ENCODE measurements at regions not wholly inside any gene's neighbourhood (a gene's known extent, or its start where the extent isn't known, plus 50 kb on each side); places are given as distances from the start of the nearest gene placed in this dataset.

DNA sequence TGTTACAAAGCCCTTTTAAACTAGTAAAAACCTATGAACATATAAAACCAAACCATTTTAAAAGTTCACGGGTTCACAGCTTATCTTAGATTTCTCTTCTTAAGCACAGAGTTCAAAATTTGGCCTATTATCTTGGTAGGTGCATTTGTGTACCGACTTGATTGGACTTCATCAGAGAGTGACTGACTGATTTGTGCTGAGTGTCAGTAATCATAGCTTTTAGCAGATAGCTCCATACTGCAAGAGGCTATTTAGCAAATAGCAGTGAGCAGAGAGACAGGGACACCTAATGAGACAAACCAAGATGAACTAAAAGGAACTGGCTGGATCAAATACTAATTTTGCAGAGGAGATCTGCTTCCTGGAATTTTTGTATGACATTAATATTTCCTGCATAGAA, 274.5 kb downstream of the PRR16 start:
- no peak for DNase-seq (ENCODE audit: low spot score)

GRCh38 chr5:120740989-120741388, 276.9 kb downstream of the PRR16 start:
- DNase-seq (ENCODE audit: low spot score): no peak

DNA sequence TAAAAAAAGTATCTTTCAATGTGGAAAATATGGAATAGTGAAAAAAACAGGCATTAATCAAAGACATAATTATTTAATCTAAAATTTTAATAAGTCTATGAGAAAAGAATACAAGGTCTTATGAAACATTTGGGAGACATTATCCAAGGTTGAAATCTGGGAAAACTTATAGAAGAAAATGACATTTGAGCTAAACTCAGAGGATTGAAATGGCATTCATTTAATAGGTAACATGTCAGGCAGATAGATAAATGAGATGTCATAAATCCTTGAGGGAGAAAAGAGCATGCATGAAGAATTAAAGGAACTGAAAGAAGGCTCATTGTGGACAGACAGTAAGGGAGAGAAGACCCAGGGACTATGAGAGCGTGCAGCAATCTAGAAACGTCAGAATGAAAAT, 284.4 kb downstream of the PRR16 start:
- no peak for DNase-seq (ENCODE audit: low spot score)

GRCh38 chr5:120749737-120750136, 285.6 kb downstream of the PRR16 start:
- no peak for DNase-seq (ENCODE audit: low spot score)

DNA sequence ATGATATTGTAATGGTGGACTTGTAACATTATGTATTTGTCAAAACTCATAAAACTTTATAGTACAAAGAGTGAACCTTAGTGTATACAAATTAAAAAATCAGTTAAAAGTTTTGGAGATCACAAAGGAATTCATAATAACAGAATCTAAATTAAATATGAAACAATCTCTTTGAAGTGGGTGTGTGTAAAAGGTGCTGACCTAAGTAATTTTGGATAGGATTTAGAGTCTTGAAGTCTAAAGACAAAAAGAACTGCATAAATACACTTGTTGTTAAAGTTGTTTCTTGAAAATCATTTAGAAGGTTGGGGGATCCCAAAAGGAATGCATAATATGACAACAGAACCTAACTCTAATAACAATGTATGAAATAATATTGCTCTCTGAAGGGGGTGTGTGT, 295.5 kb downstream of the PRR16 start:
- DNase-seq (ENCODE audit: low spot score): no peak

DNA sequence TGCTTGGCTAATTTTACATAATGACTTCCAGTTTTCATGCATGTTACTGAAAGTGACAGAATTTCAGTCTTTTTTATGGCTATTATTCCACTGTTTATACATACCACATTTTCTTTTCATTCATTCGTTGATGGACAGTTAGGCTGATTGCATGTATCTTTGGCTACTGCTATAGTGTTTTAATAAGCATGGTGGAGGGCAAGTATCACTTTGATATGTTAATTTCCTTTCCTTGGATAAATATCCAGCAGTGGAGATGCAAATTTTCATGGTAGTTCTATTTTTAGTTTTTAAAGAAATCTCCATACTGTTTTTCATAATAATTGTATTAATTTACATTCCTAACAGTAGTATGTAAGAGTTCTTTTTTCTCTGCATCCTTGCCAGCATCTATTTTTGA, 297.9 kb downstream of the PRR16 start:
- no peak for DNase-seq (ENCODE audit: low spot score)

GRCh38 chr5:120765189-120765588, 301.1 kb downstream of the PRR16 start:
- DNase-seq (ENCODE audit: low spot score): no peak

GRCh38 chr5:120767178-120767820, 303.2 kb downstream of the PRR16 start:
- DNase-seq (ENCODE audit: low spot score): no peak

DNA sequence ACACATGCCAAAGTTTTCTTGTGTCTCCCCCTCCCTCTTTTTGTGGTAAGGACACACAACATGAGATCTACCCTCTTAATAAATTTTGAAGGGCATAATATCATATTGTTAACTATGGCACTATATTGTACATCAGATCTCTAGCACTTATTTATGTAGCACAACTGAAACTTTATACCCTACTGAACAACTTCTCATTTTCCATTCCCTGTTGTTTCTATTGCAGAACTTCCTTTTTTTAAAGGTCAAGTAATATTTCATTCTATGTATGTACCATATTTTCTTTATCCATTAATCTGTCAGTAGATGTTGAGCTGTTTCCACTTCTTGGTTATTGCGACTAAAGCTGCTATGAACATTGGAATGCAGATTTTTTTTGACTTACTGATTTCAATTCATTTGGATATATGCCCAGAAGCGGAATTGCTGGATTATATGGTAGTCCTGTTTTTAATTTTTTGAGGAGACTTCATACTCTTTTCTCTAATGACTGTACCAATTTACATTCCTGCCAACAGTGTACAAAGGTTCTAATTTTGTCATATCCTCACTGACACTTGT, 305.3 kb downstream of the PRR16 start:
- DNase-seq (ENCODE audit: low spot score): no peak

GRCh38 chr5:120771202-120771601, 307.1 kb downstream of the PRR16 start:
- no peak for DNase-seq (ENCODE audit: low spot score)

DNA sequence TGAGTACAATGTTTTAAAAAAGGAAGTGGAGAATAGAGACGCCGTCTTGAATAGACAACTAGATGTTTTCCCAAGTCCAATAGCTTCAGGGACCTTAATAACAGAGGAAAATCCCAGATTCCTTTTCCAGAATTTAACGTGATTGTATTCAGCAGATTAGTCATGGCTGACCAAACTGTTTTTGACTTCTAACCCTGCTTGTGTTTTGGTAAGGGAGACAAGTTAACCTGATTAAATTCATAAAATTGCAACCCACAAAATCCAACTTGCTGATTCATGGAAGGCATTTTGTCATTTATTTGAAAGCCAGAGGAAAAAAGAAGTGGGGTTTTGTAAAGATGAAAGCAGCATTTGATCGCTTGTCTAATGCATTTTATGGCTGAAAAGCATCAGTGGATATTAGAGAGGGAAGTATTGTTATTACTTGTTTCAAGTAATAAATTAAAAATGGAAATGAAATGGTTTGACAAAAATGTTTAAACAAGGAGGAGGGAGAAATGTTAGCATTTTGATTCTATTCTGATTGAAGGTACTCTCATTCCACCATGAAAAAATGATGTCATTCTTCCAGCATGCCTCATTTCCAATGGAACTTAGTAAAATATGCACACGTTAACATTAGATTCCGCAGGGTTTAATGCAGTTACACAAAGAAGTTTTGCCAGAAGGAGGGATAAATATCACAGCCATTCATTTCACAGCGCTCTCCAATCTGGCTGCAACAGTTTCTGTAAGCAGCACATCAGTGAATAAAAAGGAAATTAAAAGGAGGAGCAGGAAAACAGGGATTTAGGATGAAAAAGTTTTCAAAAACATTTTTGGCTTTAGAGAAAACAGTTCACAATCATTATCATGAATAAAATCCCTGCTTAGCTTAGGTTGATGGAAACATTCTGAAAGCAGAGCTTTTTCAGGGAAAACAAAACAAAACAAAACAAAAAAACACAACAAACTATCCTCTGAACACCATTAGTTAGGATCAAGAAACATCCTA, 314.7 kb downstream of the PRR16 start:
- no peak for DNase-seq (ENCODE audit: low spot score)

GRCh38 chr5:120779674-120780073, 315.6 kb downstream of the PRR16 start:
- DNase-seq (ENCODE audit: low spot score): no peak

- no peak for DNase-seq (ENCODE audit: low spot score)
These were observed 324.4 kb downstream of the PRR16 start for GRCh38 chr5:120788481-120788880.

DNA sequence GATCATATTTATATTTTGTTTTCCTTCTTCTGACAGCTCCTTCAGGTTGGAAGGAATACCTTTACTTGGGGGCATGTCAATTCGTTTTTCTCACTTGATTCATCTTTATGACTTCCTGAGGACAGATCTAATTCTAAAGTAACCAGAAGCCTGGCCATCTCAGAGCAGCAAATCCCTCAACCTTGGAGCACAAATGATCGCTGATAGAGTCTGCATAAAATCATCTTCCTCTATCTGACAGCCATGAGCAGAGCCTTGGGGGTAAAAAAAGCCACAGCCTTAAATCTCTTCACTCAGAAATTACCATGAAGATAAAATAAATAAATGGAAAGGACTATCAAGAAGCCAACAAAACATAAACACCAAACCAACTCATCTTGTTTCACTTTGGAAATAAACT, 325.8 kb downstream of the PRR16 start:
- DNase-seq (ENCODE audit: low spot score): no peak

- no peak for DNase-seq (ENCODE audit: low spot score)
These were observed 326.2 kb downstream of the PRR16 start for GRCh38 chr5:120790339-120790738.

DNA sequence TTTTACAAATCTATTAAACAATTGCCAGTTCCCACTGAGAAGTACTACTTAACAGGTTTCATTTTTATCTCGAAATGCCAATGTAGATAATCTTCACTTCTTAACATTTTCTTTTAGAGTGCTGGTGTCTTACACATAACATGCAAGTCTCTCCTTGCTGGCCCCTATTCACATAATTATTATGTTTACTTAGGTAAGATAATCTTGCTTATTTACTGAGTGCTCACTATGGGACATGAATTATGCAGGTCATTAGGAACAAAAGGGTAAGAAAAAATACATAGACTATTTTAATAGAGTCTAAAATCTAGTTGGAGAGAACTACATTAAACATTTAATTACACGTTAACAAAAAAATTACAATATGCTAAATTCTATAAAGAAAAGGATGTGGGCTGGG, 328.4 kb downstream of the PRR16 start:
- DNase-seq (ENCODE audit: low spot score): no peak

GRCh38 chr5:120794121-120794520, 330.0 kb downstream of the PRR16 start:
- no peak for DNase-seq (ENCODE audit: low spot score)

- no peak for DNase-seq (ENCODE audit: low spot score)
These were observed 339.2 kb downstream of the PRR16 start for GRCh38 chr5:120803282-120803681.

DNA sequence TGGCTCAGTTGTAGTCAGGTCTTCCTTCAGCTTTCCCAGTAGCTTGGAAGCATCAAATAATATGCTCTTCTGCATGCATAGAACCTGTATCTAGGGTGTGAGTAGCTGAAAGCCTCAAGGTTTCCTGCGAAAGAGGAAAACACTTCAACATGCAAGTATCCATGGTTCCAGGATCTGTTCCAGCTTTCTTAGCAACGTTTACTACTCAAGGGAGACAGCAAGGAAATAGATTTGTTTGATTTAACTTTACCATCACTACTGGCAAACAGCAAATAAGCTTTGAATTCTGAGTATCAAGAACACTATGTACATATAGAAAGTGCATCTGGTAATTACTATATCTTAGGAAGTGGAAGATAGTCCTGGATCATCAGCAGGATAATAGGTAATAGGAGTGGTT, 341.0 kb downstream of the PRR16 start:
- no peak for DNase-seq (ENCODE audit: low spot score)

- DNase-seq (ENCODE audit: low spot score): no peak
These were observed 342.1 kb downstream of the PRR16 start for GRCh38 chr5:120806202-120806601.

DNA sequence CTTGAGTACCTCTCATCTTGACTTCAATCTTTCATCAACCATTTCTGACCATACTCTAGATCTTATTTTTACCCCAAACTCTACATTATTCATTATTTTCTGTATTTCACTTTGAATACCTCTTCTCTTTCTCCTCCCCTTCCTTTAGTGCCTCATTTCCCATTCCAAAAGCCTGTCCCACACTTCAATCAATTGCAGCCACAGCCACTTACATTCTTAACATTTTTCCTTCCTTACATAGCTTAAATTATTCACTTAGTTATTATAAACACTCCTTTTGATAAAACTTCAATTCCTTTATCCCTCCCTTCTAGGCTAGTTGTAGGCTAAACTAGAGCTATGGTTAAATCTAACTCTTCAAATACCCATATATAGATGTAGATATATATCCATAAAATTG, 344.0 kb downstream of the PRR16 start:
- DNase-seq (ENCODE audit: low spot score): no peak

GRCh38 chr5:120808606-120809005, 344.5 kb downstream of the PRR16 start:
- no peak for DNase-seq (ENCODE audit: low spot score)

DNA sequence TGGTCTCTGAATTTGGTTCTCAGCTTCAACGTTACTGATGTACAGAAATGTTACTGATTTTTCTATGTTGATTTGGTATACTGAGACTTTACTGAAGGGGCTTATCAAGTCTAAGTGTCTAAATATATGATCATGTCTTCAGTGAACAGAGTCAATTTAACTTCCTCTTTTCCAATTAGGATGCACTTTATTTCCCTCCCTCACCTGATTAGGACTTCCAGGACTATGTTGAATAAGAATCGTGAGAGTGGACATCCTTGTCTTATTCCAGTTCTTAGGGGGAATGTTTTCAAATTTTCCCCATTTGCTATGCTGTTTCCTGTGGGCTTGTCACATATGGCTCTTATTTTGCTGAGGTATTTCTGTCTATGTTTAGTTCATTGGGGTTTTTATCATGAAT, 349.5 kb downstream of the PRR16 start:
- no peak for DNase-seq (ENCODE audit: low spot score)
